Panc1 (cell line): ENCODE measurements at regions not wholly inside any gene's neighbourhood (a gene's known extent, or its start where the extent isn't known, plus 50 kb on each side); places are given as distances from the start of the nearest gene placed in this dataset.

Experiments
- POLR2AphosphoS5 ChIP-seq: IDR thresholded peaks from 2 replicates; pipeline ENCODE4 v1.6.1; 2012; ENCODE audit warnings: mild to moderate bottlenecking, low read depth, low read length, moderate library complexity
- TCF7L2 ChIP-seq: IDR thresholded peaks from 2 replicates; pipeline ENCODE4 v1.6.1; 2011; ENCODE audit warnings: mild to moderate bottlenecking, low read depth, low read length, inconsistent platforms
- TF ChIP-seq, protein P1 (sequence below): fragments of 450-650 bp; IDR thresholded peaks from 2 replicates; pipeline ENCODE4 v1.5.1; 2017; ENCODE audit warnings: mild to moderate bottlenecking
- TF ChIP-seq, protein P2 (sequence below), 2 experiments: IDR thresholded peaks; 2 replicates each; pipeline ENCODE4 v1.6.1; 2011 to 2012; ENCODE audit warnings: low read depth in 2 of 2, control low read depth in 1 of 2, low read length in 1 of 2, mild to moderate bottlenecking in 1 of 2, moderate library complexity in 1 of 2; ENCODE audit not compliant: insufficient read depth in 1 of 2

DNA sequence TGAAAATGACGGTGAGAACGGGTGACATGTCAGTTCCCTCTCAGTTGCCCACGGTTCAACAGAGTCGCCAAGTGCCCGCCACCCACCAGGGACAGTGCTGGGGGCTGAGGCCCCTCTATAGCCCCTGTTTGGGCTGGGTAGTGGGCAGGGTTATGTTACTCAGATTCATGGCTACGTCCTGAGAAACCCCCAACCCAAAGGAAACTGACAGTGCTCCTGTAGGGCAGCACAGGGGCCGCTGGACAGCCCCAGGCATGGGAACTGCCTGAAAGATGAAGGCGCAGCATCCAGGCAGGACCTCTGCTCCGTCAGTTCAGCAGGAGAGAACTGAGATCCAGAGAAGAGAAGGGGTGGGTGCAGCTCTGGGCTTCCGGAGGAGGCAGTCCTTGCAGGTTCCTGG lies 118.9 kb upstream of the PMEPA1 start:
- TF ChIP-seq, protein P1, sequence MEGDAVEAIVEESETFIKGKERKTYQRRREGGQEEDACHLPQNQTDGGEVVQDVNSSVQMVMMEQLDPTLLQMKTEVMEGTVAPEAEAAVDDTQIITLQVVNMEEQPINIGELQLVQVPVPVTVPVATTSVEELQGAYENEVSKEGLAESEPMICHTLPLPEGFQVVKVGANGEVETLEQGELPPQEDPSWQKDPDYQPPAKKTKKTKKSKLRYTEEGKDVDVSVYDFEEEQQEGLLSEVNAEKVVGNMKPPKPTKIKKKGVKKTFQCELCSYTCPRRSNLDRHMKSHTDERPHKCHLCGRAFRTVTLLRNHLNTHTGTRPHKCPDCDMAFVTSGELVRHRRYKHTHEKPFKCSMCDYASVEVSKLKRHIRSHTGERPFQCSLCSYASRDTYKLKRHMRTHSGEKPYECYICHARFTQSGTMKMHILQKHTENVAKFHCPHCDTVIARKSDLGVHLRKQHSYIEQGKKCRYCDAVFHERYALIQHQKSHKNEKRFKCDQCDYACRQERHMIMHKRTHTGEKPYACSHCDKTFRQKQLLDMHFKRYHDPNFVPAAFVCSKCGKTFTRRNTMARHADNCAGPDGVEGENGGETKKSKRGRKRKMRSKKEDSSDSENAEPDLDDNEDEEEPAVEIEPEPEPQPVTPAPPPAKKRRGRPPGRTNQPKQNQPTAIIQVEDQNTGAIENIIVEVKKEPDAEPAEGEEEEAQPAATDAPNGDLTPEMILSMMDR, result no peak
- TF ChIP-seq, protein P2, sequence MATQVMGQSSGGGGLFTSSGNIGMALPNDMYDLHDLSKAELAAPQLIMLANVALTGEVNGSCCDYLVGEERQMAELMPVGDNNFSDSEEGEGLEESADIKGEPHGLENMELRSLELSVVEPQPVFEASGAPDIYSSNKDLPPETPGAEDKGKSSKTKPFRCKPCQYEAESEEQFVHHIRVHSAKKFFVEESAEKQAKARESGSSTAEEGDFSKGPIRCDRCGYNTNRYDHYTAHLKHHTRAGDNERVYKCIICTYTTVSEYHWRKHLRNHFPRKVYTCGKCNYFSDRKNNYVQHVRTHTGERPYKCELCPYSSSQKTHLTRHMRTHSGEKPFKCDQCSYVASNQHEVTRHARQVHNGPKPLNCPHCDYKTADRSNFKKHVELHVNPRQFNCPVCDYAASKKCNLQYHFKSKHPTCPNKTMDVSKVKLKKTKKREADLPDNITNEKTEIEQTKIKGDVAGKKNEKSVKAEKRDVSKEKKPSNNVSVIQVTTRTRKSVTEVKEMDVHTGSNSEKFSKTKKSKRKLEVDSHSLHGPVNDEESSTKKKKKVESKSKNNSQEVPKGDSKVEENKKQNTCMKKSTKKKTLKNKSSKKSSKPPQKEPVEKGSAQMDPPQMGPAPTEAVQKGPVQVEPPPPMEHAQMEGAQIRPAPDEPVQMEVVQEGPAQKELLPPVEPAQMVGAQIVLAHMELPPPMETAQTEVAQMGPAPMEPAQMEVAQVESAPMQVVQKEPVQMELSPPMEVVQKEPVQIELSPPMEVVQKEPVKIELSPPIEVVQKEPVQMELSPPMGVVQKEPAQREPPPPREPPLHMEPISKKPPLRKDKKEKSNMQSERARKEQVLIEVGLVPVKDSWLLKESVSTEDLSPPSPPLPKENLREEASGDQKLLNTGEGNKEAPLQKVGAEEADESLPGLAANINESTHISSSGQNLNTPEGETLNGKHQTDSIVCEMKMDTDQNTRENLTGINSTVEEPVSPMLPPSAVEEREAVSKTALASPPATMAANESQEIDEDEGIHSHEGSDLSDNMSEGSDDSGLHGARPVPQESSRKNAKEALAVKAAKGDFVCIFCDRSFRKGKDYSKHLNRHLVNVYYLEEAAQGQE (IDR thresholded peaks at IDR 0.05; ENCODE audit: insufficient read depth in 1 of 2, low read depth in 2 of 2, low read length in 1 of 2), result no peak
- TF ChIP-seq TCF7L2 (no peak), POLR2AphosphoS5 (no peak)
